Uterus (tissue), 2 donors: ENCODE measurements at regions not wholly inside any gene's neighbourhood (a gene's known extent, or its start where the extent isn't known, plus 50 kb on each side); places are given as distances from the start of the nearest gene placed in this dataset.

ENCODE experiments used
- POLR2A ChIP-seq, 2 donors: fragments of 450-650 bp; IDR thresholded peaks; one replicate each; pipeline ENCODE4 v1.6.1; 2016; ENCODE audit warnings: antibody characterized with exemption in 2 of 2, mild to moderate bottlenecking in 1 of 2, moderate library complexity in 1 of 2
- TF ChIP-seq, protein P1 (sequence below), 4 experiments: fragments of 200-600 bp in 2 of 4; fragments of 450-650 bp in 2 of 4; sonication (generic) in 2 of 4; IDR thresholded peaks; one replicate each; pipeline ENCODE4 v1.5.1; 2016 to 2019; ENCODE audit warnings: antibody characterized with exemption in 4 of 4, mild to moderate bottlenecking in 2 of 4, moderate library complexity in 1 of 4

- TF ChIP-seq, protein P1, sequence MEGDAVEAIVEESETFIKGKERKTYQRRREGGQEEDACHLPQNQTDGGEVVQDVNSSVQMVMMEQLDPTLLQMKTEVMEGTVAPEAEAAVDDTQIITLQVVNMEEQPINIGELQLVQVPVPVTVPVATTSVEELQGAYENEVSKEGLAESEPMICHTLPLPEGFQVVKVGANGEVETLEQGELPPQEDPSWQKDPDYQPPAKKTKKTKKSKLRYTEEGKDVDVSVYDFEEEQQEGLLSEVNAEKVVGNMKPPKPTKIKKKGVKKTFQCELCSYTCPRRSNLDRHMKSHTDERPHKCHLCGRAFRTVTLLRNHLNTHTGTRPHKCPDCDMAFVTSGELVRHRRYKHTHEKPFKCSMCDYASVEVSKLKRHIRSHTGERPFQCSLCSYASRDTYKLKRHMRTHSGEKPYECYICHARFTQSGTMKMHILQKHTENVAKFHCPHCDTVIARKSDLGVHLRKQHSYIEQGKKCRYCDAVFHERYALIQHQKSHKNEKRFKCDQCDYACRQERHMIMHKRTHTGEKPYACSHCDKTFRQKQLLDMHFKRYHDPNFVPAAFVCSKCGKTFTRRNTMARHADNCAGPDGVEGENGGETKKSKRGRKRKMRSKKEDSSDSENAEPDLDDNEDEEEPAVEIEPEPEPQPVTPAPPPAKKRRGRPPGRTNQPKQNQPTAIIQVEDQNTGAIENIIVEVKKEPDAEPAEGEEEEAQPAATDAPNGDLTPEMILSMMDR (IDR thresholded peaks at IDR 0.05) = no peak
- no peak for TF ChIP-seq POLR2A (IDR thresholded peaks at IDR 0.05)
These were observed 164.9 kb upstream of the SEMA6A start for GRCh38 chr5:116739571-116739970.
